ENCODE measurements at regions not wholly inside any gene's neighbourhood (a gene's known extent, or its start where the extent isn't known, plus 50 kb on each side); places are given as distances from the start of the nearest gene placed in this dataset.
A peak's percentile ranks its signal among the peaks of the same experiment; 100 is the strongest.

DNA sequence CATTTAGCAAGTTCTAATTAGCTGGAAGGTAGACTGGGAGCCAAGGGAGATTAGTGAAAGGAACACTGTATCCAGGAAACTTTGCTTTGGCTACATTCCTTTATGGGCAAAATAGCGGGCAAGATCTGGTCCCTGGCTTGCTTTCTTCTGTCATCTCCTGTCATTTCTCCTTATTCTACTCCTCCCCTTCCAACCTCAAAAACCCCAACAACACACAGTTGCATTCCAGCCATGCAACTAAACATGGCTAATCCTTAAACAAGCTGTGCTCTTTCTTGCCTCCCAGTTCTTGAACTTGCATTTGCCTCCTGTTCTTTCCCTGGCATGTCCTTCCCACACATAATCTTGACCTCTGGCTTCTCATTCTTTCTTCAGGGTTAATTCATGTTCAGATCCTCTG is 59.5 kb upstream of the CDCA7L start:
- no peak for DNase-seq (ENCODE audit: low read depth)

DNA sequence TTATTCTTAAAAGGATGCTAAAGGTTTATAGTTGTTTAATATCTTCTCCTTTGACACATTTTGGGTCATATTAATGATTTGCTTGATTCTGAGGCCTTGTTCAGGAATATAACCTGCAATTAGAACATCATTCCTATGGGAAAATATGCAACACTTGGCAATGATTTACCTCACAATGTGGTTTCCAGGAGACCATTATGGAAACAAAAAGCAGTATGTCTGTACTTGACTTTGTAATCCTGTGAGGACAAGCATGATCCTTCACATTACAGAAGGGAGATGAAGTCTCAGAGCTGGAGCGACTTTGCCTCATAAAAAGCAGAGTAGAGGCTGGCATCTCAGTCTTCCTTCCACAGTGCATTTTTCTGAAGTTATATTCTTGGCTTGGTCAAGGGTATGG is 57.0 kb upstream of the CDCA7L start:
- DNase-seq (ENCODE audit: low read depth) = peak; percentile 31

DNA sequence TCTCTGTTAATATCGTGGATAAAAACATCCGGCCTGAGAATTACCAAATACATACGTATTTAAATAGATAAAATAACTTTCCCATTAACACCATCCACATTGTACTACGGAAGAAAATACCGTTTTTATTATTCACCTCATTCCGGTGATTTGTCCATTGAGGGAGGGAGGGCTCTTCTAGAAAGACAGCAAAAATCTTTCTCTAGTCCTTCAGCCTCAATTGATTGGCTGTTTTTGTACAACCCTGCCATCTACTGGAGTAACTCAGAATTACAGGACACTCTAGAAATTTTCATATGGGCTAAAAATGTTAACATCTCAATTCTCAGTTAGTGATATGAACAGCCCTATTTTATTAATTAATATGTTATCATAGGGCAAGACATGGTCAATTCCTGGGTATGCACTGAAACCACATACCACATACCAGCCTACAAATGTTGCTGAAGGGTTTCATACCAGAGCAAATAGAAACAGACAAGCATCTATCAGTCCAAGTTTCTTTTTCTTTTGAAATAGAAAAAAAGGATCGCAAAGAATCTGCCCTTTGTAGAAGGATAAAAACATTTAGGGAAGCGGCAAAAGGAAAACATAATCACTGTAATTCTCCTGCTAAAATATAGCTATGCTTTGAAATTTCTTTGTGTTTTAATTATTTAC is 55.8 kb upstream of the CDCA7L start:
- peak; percentile 68 for DNase-seq (ENCODE audit: low read depth)

DNA sequence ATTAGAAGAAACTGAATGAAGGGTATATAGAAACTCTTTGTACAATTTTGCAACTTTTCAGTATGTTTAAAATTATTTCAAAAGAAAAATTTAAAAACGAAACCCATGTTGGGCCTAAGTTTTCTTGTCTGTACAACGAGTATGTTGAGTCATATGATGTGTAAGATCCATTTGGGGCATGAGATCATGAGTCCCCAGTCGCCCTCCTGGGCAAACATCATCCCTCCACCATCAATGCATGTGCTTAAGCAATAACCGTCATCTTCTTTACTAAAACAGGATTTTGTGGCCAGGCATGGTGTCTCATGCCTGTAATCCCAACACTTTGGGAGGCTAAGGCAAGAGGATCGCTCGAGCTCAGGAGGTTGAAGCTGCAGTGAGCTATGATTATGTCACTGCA is 54.2 kb upstream of the CDCA7L start:
- DNase-seq (ENCODE audit: low read depth) = no peak

DNA sequence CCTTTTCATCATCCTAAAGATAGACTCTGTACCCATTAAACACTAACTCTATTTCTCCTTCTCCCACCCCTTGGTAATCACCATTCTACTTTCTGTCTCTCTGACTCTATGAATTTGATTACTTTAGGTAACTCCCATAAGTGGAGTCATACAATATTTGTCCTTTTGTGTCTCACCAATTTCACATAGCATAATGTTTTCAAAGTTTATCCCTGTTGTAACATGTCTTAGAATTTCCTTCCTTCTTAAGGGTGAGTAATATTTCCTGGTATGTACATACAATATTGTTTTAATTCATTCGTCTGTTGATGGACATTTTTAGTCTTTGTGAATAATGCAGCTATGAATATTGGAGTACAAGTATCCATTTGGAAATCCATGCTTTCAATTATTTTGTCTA is 50.9 kb upstream of the CDCA7L start:
- no peak for DNase-seq (ENCODE audit: low read depth)
